CD14-positive monocyte (primary cell): ENCODE measurements at regions not wholly inside any gene's neighbourhood (a gene's known extent, or its start where the extent isn't known, plus 50 kb on each side); places are given as distances from the start of the nearest gene placed in this dataset.

ENCODE experiments used
- DNase-seq, 3 donors: peaks; one replicate each; pipeline ENCODE4 v3.0.0-alpha.2; 2011 to 2022
- H2AFZ ChIP-seq: 2 replicates; pipeline ENCODE4 v1.6.0; 2012; ENCODE audit warnings: mild to moderate bottlenecking, low read depth, low read length, inconsistent platforms; ENCODE audit not compliant: insufficient read depth, poor library complexity, severe bottlenecking
- H3K27ac ChIP-seq, 2 donors: 1 replicate in 1 of 2; 2 replicates in 1 of 2; pipeline ENCODE4 v1.5.1; 2012 to 2013; ENCODE audit warnings: low read length in 2 of 2, control low read depth in 1 of 2, inconsistent platforms in 1 of 2, low read depth in 1 of 2, mild to moderate bottlenecking in 1 of 2
- H3K27me3 ChIP-seq, 2 donors: one replicate each; pipeline versions ENCODE4 v1.6.0 to v1.6.1; 2011 to 2013; ENCODE audit warnings: low read length in 2 of 2; ENCODE audit not compliant: control insufficient read depth in 2 of 2, insufficient read depth in 2 of 2
- H3K36me3 ChIP-seq, 2 donors: replicated peaks in 1 of 2; 1 replicate in 1 of 2; 2 replicates in 1 of 2; pipeline versions ENCODE4 v1.5.1 to v1.6.1; 2012 to 2013; ENCODE audit warnings: low read length in 2 of 2, control low read depth in 1 of 2, inconsistent platforms in 1 of 2, mild to moderate bottlenecking in 1 of 2; ENCODE audit not compliant: insufficient read depth in 2 of 2, control insufficient read depth in 1 of 2
- H3K4me1 ChIP-seq, 2 donors: 1 replicate in 1 of 2; 2 replicates in 1 of 2; pipeline versions ENCODE4 v1.5.1 to v1.6.1; 2012 to 2013; ENCODE audit warnings: low read length in 2 of 2, control low read depth in 1 of 2, inconsistent platforms in 1 of 2, mild to moderate bottlenecking in 1 of 2, moderate library complexity in 1 of 2; ENCODE audit not compliant: insufficient read depth in 2 of 2, control insufficient read depth in 1 of 2
- H3K4me2 ChIP-seq: replicated peaks from 2 replicates; pipeline ENCODE3; 2012; ENCODE audit warnings: low read length, moderate library complexity, mild to moderate bottlenecking; ENCODE audit not compliant: poor library complexity, severe bottlenecking; ENCODE audit errors: extremely low read depth
- H3K4me3 ChIP-seq, 3 experiments: fragments of 200-600 bp in 1 of 3; sonication (generic) in 1 of 3; replicated peaks in 1 of 3; 1 replicate in 2 of 3; 2 replicates in 1 of 3; pipeline ENCODE4 v1.5.1; 2011 to 2013; ENCODE audit warnings: low read length in 3 of 3, mild to moderate bottlenecking in 3 of 3, control low read depth in 2 of 3, low read depth in 2 of 3, inconsistent platforms in 1 of 3, moderate library complexity in 1 of 3
- H3K79me2 ChIP-seq: 2 replicates; pipeline ENCODE4 v1.6.0; 2012; ENCODE audit warnings: mild to moderate bottlenecking, control low read depth, inconsistent platforms, low read length, moderate library complexity; ENCODE audit not compliant: insufficient read depth
- H3K9ac ChIP-seq: 2 replicates; pipeline ENCODE4 v1.6.0; 2017; ENCODE audit warnings: low read length, mild to moderate bottlenecking; ENCODE audit not compliant: insufficient read depth, poor library complexity, severe bottlenecking
- H3K9me3 ChIP-seq, 2 donors: replicated peaks in 1 of 2; 1 replicate in 1 of 2; 2 replicates in 1 of 2; pipeline versions ENCODE4 v1.5.1 to v1.6.1; 2012 to 2013; ENCODE audit warnings: low read length in 2 of 2, control low read depth in 1 of 2; ENCODE audit not compliant: control insufficient read depth in 1 of 2, insufficient read depth in 1 of 2
- H4K20me1 ChIP-seq: 2 replicates; pipeline ENCODE4 v1.6.0; 2012; ENCODE audit warnings: mild to moderate bottlenecking, low read length, control low read depth, moderate library complexity; ENCODE audit not compliant: insufficient read depth
- H3K27ac Mint-ChIP-seq, 7 donors: one replicate each; pipeline ENCODE4 v1.8.0; 2020; ENCODE audit warnings: mild to moderate bottlenecking in 7 of 7, mixed read lengths in 7 of 7, moderate library complexity in 6 of 7, inconsistent platforms in 2 of 7
- H3K27me3 Mint-ChIP-seq, 3 donors: one replicate each; pipeline ENCODE4 v1.8.0; 2021 to 2022; ENCODE audit warnings: low read depth in 3 of 3, mild to moderate bottlenecking in 3 of 3, mixed read lengths in 3 of 3, moderate library complexity in 3 of 3, inconsistent platforms in 1 of 3
- H3K36me3 Mint-ChIP-seq, 2 donors: one replicate each; pipeline ENCODE4 v1.8.0; 2020; ENCODE audit warnings: mixed read lengths in 2 of 2, inconsistent platforms in 1 of 2, mild to moderate bottlenecking in 1 of 2
- H3K4me1 Mint-ChIP-seq: one replicate; pipeline ENCODE4 v1.8.0; 2020; ENCODE audit warnings: mild to moderate bottlenecking, mixed read lengths
- H3K4me3 Mint-ChIP-seq, 2 donors: one replicate each; pipeline ENCODE4 v1.8.0; 2020; ENCODE audit warnings: mild to moderate bottlenecking in 2 of 2, mixed read lengths in 2 of 2, moderate library complexity in 1 of 2
- H3K9me3 Mint-ChIP-seq, 7 donors: one replicate each; pipeline ENCODE4 v1.8.0; 2020 to 2022; ENCODE audit warnings: mixed read lengths in 7 of 7, mild to moderate bottlenecking in 6 of 7, moderate library complexity in 6 of 7, inconsistent platforms in 2 of 7
- CTCF ChIP-seq: fragments of 200-600 bp; IDR thresholded peaks from one replicate; pipeline ENCODE4 v1.8.0; 2022; ENCODE audit warnings: antibody characterized with exemption, mild to moderate bottlenecking
- WGBS: methylation state at CpG from one replicate; pipeline ENCODE4 v1.1.5; 2013; ENCODE audit warnings: missing lambda C conversion rate; ENCODE audit not compliant: insufficient coverage; 5-methylcytosine and 5-hydroxymethylcytosine counted together
- intact Hi-C, 2 donors: fragments of 100-400 bp; cut with micrococcal nuclease; formaldehyde crosslinking; loops; one replicate each; pipeline versions ENCODE4 v1.15.0 to v1.15.1; 2023

GRCh38 chr13:105033999-105034398 is 1501.5 kb downstream of the EFNB2 start:
- Mint-ChIP-seq H3K4me1 (no peaks in the 10 kb centered on the region), H3K4me3 (no peak overlapping the region), H3K27me3 (no peaks in the 10 kb centered on the region), H3K27ac (no peak overlapping the region), H3K36me3 (no peaks in the 10 kb centered on the region), H3K9me3 (peaks cover 0 to 3% (median 1%) of the 10 kb centered on the region in 7 donors)
- intact Hi-C loops, result no loop called here
- Histone ChIP-seq H2AFZ (no peak overlapping the region), H3K79me2 (no peaks in the 10 kb centered on the region), H3K27ac (no peak overlapping the region), H3K9ac (no peak overlapping the region), H3K36me3 (no peaks in the 10 kb centered on the region), H3K27me3 (no peaks in the 10 kb centered on the region), H3K9me3 (peaks cover 0 to 2% of the 10 kb centered on the region in 2 donors), H3K4me2 (no peak overlapping the region), H3K4me1 (no peaks in the 10 kb centered on the region), H3K4me3 (no peak overlapping the region), H4K20me1 (no peaks in the 10 kb centered on the region)
- no CpG with 5 or more reads among the region's 2 CpGs for WGBS
- TF ChIP-seq CTCF, result no peak
- no peak for DNase-seq

DNA sequence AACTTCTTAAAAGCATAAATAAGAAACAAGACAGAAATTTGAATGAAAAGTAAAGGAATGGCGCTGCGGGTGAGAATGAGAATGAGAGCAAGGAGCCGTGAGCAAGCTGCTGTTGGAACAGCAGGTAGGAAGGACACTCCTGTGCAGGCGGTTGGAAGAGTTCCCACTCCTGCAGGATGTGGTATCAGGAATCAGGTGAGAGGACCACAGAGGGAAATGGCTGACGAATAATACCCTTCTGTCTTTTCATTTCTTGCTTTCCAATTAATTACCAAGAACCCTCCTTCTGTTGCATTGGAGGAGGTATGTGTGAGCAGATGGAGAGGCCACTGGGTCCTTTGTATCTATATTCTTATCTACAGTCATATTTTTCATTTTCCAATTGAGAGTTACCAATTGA is 1504.2 kb downstream of the EFNB2 start:
- TF ChIP-seq CTCF, result no peak
- H3K9ac ChIP-seq, result no peak overlapping the region
- Mint-ChIP-seq H3K4me1 (no peaks in the 10 kb centered on the region), H3K27me3 (no peaks in the 10 kb centered on the region), H3K27ac (no peak overlapping the region), H3K4me3 (no peak overlapping the region), H3K36me3 (no peaks in the 10 kb centered on the region), H3K9me3 (peaks cover 0 to 5% (median 2%) of the 10 kb centered on the region in 7 donors)
- H3K4me2 ChIP-seq, result no peak overlapping the region
- 82% methylated on average over 4 of the region's 5 CpGs for WGBS
- no peak for DNase-seq
- intact Hi-C loops, result no loop called here
- H3K27me3 ChIP-seq, result no peaks in the 10 kb centered on the region
- H4K20me1 ChIP-seq, result no peaks in the 10 kb centered on the region
- no peaks in the 10 kb centered on the region for H3K9me3 ChIP-seq
- no peak overlapping the region for H2AFZ ChIP-seq
- no peak overlapping the region for H3K4me3 ChIP-seq
- H3K4me1 ChIP-seq, result no peaks in the 10 kb centered on the region
- H3K36me3 ChIP-seq, result no peaks in the 10 kb centered on the region
- H3K27ac ChIP-seq, result no peak overlapping the region
- no peaks in the 10 kb centered on the region for H3K79me2 ChIP-seq
